Fibroblast of pulmonary artery (primary cell): ENCODE measurements at regions not wholly inside any gene's neighbourhood (a gene's known extent, or its start where the extent isn't known, plus 50 kb on each side); places are given as distances from the start of the nearest gene placed in this dataset.

ENCODE experiments used
- DNase-seq: peaks from one replicate; pipeline ENCODE4 v3.0.0-alpha.2; 2010; ENCODE audit warnings: low read depth
- H3K4me3 ChIP-seq: replicated peaks from 2 replicates; pipeline ENCODE4 v1.5.1; 2011; ENCODE audit warnings: low read depth, mild to moderate bottlenecking, control low read depth, low read length, moderate library complexity
- CTCF ChIP-seq: IDR thresholded peaks from 2 replicates; pipeline ENCODE4 v1.5.1; 2011; ENCODE audit warnings: mild to moderate bottlenecking, control low read depth, low read length, inconsistent platforms; ENCODE audit errors: missing control alignments

DNA sequence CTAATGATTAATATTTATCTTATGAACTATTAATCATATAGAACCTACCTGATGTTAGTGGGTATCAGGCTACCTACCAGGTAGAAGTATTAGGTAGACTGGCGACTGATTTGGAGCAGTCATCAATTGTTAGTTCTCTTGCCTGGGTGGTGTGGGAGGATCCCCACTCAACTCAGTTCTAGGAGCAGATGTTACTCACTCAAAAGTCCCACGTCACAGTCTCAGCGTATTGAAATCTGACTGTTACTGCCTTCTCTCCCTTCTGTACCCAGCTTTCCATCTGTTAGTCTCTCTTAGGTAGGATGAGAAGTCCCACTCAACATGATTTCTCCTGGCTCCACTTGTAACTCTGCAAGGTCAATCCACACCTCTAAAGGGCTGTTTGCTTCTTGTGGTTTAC, 102.7 kb downstream of the OLFM4 start:
- DNase-seq = no peak
- H3K4me3 ChIP-seq = no peak overlapping the region
- TF ChIP-seq CTCF = no peak

DNA sequence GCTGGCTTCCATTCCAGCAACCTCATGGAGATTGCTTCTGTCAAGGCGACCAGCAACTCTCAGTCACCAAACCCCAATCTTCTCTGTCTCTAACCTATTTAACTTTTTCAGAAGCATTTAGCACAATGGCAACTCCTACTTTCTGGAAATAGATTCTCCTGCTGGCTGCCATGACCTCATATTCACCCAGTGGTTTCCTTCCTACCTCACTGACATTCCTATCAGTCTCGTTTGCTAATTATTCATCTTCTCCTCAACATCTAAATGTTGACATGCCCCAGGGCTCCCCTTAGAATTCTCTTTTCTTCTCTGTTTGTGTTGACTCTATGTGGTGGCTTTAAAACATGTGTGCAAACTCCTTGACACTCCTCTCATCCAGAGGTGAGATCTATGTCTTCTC, 106.7 kb downstream of the OLFM4 start:
- no peak for DNase-seq
- no peak for TF ChIP-seq CTCF
- H3K4me3 ChIP-seq = no peak overlapping the region

DNA sequence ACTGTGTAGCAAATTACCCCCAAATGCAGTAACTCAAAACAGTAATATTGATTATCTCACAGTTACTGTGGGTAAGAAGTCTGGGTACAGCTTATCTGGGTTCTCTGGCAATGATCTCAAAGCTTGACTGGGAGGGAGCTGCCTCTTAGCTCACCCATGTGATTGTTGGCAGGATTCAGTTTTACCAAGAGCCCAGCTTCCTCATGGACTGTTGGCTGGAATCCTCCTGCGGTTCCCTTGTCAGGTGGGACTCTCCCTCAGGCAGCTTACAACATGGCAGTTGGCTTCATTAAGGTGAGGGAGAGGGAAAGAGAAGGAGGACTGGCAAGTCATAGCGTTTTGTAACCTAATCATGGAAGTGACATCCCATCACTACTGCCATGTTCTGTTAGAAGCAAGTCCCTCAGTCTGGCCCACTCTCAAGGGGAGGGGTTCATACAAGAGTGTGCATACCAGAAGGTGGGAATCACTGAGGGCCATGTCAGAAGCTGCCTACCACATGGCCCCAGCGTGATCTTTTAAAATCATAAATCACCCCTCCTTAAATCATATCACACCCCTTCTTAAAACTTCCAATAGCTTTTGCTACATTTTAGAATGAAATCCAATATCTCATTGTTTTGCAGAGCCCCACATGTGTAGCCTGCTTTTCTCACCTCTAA, 108.1 kb downstream of the OLFM4 start:
- no peak for DNase-seq
- no peak for TF ChIP-seq CTCF
- H3K4me3 ChIP-seq = no peak overlapping the region

GRCh38 chr13:53137779-53138178, 109.2 kb downstream of the OLFM4 start:
- no peak for TF ChIP-seq CTCF
- peak; percentile 92 for DNase-seq

DNA sequence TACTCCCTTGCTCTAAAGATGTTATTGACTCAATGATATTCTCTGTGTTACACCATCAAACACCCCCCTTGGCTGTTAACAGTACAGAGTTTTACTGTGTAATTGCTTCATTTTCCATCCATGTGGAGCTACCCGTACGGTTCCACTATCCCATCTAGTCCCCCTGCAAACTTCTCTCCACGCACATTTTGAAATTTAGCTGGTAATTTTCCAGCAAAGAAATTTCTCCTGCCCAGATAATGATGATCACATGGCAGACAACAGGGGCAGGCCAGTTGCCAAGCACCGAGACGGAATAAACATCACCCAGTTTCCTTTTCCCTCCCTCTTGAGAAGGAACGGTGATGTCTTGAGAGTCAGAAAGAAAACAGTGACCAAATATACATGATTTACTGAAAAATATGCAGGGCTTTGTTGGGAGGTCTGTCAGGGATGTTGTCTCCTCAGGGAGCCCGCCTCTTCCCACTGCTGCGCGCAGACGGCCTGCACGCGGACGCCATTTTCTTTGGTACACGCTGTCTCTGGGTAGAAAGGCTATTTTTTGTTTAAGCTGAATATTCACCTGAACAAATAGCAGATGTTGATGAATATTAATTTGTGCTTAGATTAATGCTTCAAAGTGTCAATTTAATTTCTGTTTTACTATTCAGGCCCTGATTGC, 109.9 kb downstream of the OLFM4 start:
- no peak overlapping the region for H3K4me3 ChIP-seq
- TF ChIP-seq CTCF = no peak
- DNase-seq = peak; percentile 72

More at GRCh38 chr13:53137779-53138178, 109.2 kb downstream of the OLFM4 start:
- no peak overlapping the region for H3K4me3 ChIP-seq

DNA sequence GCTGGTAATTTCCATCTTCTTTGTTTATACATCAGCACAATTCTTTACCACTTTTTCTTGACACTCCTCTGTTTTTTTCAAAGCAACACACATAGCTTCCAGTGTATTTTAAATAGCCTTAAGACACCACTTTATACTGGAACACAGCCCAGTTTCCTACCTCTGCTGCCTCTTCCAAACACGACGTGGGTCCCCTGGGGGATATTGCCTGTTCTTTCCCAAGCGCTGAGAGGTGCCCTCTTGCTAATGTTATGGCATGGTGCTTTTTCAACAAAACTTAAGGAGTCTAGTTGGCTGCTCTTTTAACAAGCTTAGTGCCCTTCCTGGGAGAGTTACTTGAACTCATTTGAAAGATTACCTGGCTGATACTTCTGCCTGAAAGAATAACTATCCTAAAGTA, 112.7 kb downstream of the OLFM4 start:
- no peak for DNase-seq
- H3K4me3 ChIP-seq = no peak overlapping the region
- TF ChIP-seq CTCF = no peak

DNA sequence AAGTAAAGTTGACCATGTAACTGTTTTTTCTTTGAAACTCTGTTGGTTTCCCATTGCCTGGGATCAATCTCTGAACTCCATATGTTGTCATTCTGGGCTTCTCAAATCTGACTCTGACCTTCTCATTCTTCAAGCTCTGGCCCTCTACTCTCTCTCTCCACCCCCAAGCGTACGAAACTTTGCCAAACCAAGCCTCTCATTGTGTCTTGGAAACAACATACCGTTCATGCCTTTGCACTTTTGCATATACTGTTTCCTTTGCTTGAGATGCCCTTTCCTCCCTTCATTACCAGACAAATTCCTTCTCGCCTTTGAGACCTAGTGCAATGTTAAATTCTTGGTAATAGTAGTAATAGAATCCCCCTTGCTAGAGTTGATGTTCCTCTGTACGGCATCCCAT, 113.7 kb downstream of the OLFM4 start:
- no peak overlapping the region for H3K4me3 ChIP-seq
- no peak for TF ChIP-seq CTCF
- DNase-seq = peak; percentile 10
